ENCODE measurements at regions not wholly inside any gene's neighbourhood (a gene's known extent, or its start where the extent isn't known, plus 50 kb on each side); places are given as distances from the start of the nearest gene placed in this dataset.
"Not testable (repeated sequence)": the region's sequence is repeated elsewhere in the genome, so short reads cannot be mapped to it uniquely, and the experiment has no call there.

DNA sequence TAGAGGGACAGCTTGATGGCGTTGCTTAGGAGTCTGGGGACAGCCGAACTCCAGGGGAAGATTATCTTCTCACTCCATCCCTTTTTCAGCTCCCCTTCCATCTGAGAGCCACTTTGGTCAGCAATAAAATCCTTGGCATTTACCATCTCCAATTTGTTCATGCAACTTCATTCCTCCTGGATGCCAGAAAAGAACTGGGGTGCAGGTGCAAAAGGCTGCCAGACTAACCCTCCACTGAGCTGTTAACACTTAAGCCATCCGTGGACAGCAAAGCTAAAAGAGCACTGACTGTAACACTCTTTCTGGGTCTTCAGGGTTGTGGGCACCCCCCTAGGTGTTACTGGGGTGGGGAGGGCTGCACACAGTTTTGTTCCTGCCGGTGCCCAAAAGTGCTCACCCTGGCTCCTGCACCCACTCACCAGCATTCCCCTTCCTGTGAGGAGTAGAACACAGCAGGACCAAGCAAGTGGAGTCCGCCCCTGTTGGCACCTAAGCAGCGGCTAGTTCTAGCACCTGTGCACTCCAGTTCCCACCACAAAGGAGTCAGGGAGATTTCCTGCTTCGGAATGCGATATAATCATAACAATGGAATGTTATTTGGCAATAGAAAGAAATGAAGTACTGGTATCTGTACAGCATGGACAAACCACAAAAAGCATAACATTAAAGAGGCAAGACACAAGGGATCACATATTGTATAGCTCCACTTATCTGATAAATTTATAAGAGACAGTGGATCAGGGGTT lies 95.1 kb downstream of the NPY start:
- no peak for DNase-seq
- Mint-ChIP-seq H3K27ac (no peak overlapping the region), H3K36me3 (ENCODE audit: low read depth) (no peaks in the 10 kb centered on the region), H3K4me1 (peaks cover 2% of the 10 kb centered on the region), H3K4me3 (no peak overlapping the region), H3K27me3 (peaks cover 38% of the 10 kb centered on the region)
- no peak for ATAC-seq
- H3K9me3 ChIP-seq (ENCODE audit: control insufficient read depth, low read length, poor library complexity, severe bottlenecking), result no peaks in the 10 kb centered on the region

DNA sequence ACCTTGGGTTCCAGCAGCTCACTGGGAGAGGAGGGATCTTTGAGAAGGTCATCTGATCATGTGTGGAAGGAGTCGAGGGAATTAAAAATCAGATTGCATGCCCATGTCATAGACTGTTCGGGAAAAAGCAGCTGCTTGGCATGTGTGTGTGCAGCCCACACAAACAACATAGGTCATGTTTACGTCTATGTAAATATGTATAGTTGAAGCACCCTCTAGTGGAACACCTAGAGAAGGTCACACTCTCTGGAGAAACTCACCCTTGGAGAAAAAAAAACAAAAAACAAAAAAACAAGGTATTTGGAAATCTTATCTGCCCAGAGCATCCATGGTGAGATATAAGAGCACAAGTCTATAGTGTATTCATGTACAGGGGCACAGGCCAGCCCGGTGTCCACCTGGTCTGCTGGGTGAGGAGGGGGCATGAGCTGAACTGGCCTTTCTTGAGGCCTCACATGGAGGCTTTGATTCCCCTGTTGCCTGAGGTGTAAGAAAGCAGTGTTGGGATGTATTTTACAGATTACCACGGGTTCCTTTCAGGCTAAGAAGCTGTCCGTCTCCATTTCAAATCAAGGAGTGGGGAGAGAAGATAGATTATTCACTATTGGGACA lies 98.0 kb downstream of the NPY start:
- H3K4me1 Mint-ChIP-seq, result peaks cover 2% of the 10 kb centered on the region
- H3K27me3 Mint-ChIP-seq, result peaks cover 24% of the 10 kb centered on the region
- no peak for DNase-seq
- H3K9me3 ChIP-seq (ENCODE audit: control insufficient read depth, low read length, poor library complexity, severe bottlenecking), result no peaks in the 10 kb centered on the region
- no peak overlapping the region for H3K4me3 Mint-ChIP-seq
- H3K36me3 Mint-ChIP-seq (ENCODE audit: low read depth), result no peaks in the 10 kb centered on the region
- ATAC-seq, result no peak
- no peak overlapping the region for H3K27ac Mint-ChIP-seq

DNA sequence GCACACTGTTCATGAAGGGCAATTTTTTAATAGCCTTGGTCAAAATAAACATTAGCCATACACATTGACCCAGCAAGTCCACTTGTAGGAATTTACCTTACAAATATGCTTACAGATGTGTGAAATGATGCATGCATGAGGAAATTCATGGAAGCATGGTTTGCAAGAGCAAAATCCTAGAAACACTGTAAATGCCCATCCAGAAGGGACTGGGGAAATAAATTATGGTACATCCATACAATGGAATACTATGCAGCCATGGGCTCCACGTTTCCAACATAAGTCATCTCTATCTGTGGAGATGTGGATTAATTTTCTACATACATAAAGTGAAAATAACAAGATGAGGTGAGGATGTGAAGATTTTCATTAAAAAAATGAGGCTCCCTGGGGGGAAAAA lies 99.1 kb downstream of the NPY start:
- H3K4me1 Mint-ChIP-seq, result peaks cover 2% of the 10 kb centered on the region
- no peaks in the 10 kb centered on the region for H3K36me3 Mint-ChIP-seq (ENCODE audit: low read depth)

DNA sequence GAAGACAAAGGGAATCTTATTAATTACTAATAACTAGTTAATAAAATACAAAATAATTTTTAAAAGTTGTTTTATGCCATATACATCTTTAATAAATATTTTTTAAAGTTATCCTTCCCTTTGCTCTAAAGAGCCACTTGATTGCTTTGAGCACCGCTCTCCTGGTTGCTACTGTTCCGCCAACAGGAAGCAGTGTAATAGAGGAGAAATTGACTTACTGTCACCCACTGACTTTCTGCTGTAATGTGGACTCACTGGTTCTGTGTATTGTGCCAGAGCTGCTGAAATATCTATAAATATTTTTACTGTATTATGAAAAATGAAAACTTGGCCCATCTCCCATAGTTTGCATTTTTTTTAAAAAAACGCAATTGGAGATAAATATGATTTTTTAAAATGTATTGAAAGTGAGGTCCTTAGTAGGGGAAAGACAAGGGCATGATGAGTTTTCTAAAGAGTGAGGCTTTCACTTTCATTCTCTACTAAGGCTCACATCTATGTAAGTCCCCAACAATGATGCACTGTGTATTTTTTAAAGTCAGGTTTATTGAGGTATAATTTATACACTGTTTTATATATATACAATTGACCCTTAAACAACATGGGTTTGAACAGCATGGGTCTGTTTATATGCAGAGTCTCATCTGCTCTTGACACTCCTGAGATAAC lies 100.5 kb downstream of the NPY start:
- no peaks in the 10 kb centered on the region for H3K9me3 ChIP-seq (ENCODE audit: control insufficient read depth, low read length, poor library complexity, severe bottlenecking)
- Mint-ChIP-seq H3K4me1 (peaks cover 2% of the 10 kb centered on the region), H3K4me3 (no peak overlapping the region), H3K27ac (no peak overlapping the region), H3K36me3 (ENCODE audit: low read depth) (no peaks in the 10 kb centered on the region), H3K27me3 (peaks cover 24% of the 10 kb centered on the region)
- ATAC-seq (no peak), DNase-seq (no peak)

More for the DNA sequence above, 99.1 kb downstream of the NPY start:
- H3K9me3 ChIP-seq (ENCODE audit: control insufficient read depth, low read length, poor library complexity, severe bottlenecking), result no peaks in the 10 kb centered on the region
- no peak for DNase-seq
- Mint-ChIP-seq H3K27ac (no peak overlapping the region), H3K4me3 (no peak overlapping the region), H3K27me3 (peaks cover 28% of the 10 kb centered on the region)
- ATAC-seq, result no peak

DNA sequence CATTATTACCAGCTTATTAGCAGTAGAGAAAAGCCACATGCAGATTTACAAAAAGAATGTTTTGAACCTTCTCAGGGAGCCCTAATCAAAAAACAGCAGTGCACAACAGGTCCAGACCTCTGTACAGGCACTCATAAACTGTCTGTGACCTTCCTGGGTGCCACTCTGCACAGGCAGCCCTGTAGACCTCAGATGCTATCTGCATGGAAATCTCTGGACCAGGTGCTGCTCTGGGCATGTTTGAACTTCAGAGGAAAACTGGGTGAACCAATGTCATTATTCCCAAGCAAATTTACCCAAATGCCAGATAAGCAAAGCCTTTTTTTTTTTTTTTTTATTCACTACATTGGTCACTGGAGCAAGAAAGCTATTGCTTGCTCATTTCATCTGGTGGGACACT lies 104.2 kb downstream of the NPY start:
- no peaks in the 10 kb centered on the region for H3K4me1 Mint-ChIP-seq
- H3K27me3 Mint-ChIP-seq, result peaks cover 10% of the 10 kb centered on the region
- H3K36me3 Mint-ChIP-seq (ENCODE audit: low read depth), result peaks cover 3% of the 10 kb centered on the region
- no peak for DNase-seq
- H3K9me3 ChIP-seq (ENCODE audit: control insufficient read depth, low read length, poor library complexity, severe bottlenecking), result no peaks in the 10 kb centered on the region
- no peak for ATAC-seq
- no peak overlapping the region for H3K4me3 Mint-ChIP-seq
- H3K27ac Mint-ChIP-seq, result no peak overlapping the region

DNA sequence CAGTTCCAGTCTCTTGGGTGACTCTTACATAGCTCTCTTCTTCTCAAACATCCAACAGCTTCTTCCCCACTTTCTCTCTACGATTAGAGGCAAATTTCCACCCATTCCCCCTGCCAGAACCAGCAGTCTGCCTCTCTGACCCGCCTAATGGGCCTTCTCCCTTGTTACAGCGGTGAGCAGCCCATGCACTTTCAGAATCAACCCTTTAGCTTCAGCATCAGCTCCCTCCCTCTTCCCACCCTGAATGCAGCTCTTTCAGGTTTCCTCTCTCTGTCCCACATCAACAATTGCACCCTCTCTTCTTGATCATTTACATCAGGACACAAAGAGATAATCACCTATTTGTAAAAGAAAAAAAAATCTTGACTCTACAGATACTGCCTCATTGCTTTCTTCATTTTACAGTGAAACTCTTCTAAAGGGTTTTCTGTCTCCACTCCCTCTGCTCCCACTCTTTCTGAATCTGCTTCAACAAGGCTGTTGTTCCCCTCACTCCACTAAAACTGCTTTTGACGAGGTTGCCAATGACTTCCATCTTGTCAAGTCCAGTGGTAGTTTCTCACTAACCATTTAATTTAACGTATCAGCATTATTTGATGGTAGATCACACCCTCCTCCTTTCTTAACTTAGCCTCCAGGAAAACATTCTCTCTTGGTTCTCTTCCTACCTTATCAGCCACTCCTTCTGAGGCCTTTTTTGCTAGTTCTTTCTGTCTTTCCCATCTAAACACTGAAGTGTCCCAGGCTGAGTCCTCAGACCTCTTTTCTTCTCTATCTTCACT lies 106.6 kb downstream of the NPY start:
- Mint-ChIP-seq H3K36me3 (ENCODE audit: low read depth) (peaks cover 3% of the 10 kb centered on the region), H3K27me3 (peaks cover 10% of the 10 kb centered on the region), H3K27ac (no peak overlapping the region), H3K4me3 (no peak overlapping the region), H3K4me1 (no peaks in the 10 kb centered on the region)
- no peak for ATAC-seq
- no peaks in the 10 kb centered on the region for H3K9me3 ChIP-seq (ENCODE audit: control insufficient read depth, low read length, poor library complexity, severe bottlenecking)
- DNase-seq, result no peak

DNA sequence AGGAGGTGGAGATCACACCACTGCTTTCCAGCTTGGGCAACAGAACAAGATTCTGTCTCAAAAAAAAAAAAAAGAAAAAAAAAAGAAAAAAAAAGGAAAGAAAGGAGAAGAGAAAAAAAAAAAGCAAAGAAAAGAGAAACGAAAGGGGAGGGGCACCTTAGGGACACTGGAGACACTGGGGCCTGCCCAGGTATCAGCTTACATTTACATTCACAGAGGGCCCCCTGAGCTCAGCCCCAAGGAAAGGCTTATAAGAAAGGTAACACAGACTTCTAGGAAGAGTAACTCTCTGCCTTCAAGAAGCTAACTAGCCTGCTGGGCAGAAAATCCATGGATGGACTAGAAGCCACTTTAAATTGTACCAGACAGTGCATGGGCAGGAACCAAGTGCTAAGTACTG lies 108.8 kb downstream of the NPY start:
- Mint-ChIP-seq H3K4me3 (no peak overlapping the region), H3K27me3 (peaks cover 20% of the 10 kb centered on the region), H3K4me1 (peaks cover 4% of the 10 kb centered on the region), H3K27ac (no peak overlapping the region), H3K36me3 (ENCODE audit: low read depth) (peaks cover 3% of the 10 kb centered on the region)
- no peaks in the 10 kb centered on the region for H3K9me3 ChIP-seq (ENCODE audit: control insufficient read depth, low read length, poor library complexity, severe bottlenecking)
- DNase-seq (no peak), ATAC-seq (no peak)

DNA sequence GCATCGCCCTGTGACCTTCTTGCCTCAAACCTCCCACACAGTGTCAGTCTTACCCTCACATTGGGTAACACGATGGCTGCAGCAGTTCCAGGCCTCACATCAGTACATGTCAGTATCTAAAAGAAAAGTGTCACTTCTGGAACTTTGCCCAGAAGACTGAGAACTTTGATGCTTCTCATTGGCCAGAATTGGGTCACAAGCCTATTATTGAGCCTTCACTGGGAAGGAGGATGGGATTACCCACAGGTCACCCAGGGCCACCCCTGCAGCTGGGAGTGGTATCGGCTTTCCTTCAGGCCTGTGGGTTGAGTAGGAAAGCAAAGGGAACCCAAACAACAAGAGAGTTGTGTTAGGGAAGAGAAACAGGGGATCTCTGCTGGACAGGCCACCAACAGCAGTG lies 111.5 kb downstream of the NPY start:
- no peak overlapping the region for H3K4me3 Mint-ChIP-seq
- H3K4me1 Mint-ChIP-seq, result peaks cover 4% of the 10 kb centered on the region
- H3K27ac Mint-ChIP-seq, result no peak overlapping the region
- peaks cover 25% of the 10 kb centered on the region for H3K27me3 Mint-ChIP-seq
- H3K36me3 Mint-ChIP-seq (ENCODE audit: low read depth), result peaks cover 3% of the 10 kb centered on the region
- no peak for DNase-seq
- no peaks in the 10 kb centered on the region for H3K9me3 ChIP-seq (ENCODE audit: control insufficient read depth, low read length, poor library complexity, severe bottlenecking)
- no peak for ATAC-seq

DNA sequence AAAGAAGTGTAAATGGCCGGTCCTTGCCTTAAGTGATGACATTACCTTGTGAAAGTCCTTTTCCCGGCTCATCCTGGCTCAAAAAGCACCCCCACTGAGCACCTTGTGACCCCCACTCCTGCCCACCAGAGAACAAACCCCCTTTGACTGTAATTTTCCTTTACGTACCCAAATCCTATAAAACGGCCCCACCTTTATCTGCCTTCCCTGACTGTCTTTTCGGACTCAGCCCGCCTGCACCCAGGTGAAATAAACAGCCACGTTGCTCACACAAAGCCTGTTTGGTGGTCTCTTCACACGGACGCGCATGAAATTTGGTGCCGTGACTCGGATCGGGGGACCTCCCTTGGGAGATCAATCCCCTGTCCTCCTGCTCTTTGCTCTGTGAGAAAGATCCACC lies 112.4 kb downstream of the NPY start:
- not testable (repeated sequence) for H3K27ac Mint-ChIP-seq; H3K36me3 Mint-ChIP-seq (ENCODE audit: low read depth); DNase-seq; H3K4me1 Mint-ChIP-seq; ATAC-seq; H3K9me3 ChIP-seq (ENCODE audit: control insufficient read depth, low read length, poor library complexity, severe bottlenecking); H3K4me3 Mint-ChIP-seq
- H3K27me3 Mint-ChIP-seq, result peaks cover 25% of the 10 kb centered on the region

DNA sequence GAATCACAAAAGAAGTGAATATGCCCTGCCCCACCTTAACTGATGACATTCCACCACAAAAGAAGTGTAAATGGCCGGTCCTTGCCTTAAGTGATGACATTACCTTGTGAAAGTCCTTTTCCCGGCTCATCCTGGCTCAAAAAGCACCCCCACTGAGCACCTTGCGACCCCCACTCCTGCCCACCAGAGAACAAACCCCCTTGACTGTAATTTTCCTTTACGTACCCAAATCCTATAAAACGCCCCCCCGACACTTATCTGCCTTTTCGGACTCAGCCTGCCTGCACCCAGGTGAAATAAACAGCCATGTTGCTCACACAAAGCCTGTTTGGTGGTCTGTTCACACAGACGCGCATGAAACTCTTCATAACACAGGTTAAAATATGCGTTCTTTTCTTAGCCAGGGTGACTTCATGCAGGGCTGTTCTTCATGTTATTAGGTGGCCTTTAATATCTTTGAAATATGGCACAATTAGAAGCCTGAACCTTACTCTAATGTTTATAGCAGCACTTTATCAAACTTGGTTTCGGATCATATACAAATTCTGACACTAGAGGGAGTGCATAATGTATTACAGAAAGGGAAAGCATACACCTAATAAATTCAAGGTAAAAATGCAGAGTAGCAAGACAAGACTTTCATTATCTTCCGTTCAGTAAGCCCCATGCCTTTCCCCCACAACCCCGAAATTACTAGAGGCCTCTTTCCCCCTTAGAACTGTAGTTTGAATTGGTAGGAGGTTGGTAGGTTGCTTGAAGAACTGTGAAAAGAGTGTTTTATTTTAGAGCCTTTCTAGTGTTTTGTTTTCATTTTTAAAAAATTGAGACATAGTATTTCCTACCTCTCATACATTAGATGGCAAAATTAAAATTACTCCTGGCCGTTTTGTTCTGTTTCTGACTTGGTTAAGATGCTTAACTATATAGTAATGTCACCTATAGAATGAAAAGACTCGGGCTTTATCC lies 117.9 kb downstream of the NPY start:
- no peak for ATAC-seq
- H3K27me3 Mint-ChIP-seq, result peaks cover 30% of the 10 kb centered on the region

DNA sequence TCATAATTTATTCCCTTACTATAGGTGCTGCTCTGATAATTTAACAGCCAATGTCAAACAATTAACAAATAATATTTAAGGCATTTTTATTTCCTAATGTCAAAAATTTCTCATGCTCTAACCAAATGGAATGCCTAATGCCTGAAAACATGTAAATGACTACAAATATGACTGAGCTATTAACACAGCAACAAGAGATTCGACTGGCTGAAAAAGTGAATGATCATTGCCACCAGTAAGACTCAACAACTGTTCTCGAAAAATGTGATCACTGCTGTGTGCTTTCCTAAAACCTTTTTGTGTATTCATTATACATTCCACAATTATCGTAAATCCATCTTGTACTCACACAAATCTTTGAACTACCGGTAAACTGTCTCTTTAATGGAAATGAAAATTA lies 118.7 kb downstream of the NPY start:
- DNase-seq, result no peak

More for the DNA sequence above, 117.9 kb downstream of the NPY start:
- no peaks in the 10 kb centered on the region for H3K9me3 ChIP-seq (ENCODE audit: control insufficient read depth, low read length, poor library complexity, severe bottlenecking)
- H3K4me3 Mint-ChIP-seq, result no peak overlapping the region
- DNase-seq, result no peak
- no peaks in the 10 kb centered on the region for H3K36me3 Mint-ChIP-seq (ENCODE audit: low read depth)
- H3K27ac Mint-ChIP-seq, result no peak overlapping the region
- H3K4me1 Mint-ChIP-seq, result peaks cover 10% of the 10 kb centered on the region

DNA sequence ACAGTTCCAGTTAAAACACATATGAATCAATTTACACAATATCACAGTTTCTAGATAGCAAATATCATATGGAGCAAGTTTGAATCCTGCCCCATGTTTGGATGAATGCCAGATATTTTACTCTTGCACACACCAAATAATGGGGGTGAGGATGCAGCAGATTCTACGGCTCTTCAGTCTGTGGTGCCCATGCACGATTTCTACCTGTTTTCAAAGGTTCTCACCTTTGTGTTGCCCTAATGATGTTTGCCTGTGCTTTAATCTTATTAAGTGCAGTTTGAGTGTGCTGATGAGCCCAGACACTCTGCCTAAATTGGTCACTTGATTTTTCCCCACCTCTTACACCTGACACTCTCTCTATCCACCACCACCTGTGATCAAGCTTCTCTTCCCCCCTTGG lies 119.6 kb downstream of the NPY start:
- H3K9me3 ChIP-seq (ENCODE audit: control insufficient read depth, low read length, poor library complexity, severe bottlenecking), result no peaks in the 10 kb centered on the region
- H3K4me1 Mint-ChIP-seq, result peaks cover 6% of the 10 kb centered on the region
- no peak overlapping the region for H3K4me3 Mint-ChIP-seq
- ATAC-seq (no peak), DNase-seq (no peak)
- peaks cover 28% of the 10 kb centered on the region for H3K27me3 Mint-ChIP-seq
- H3K27ac Mint-ChIP-seq, result no peak overlapping the region
- H3K36me3 Mint-ChIP-seq (ENCODE audit: low read depth), result no peaks in the 10 kb centered on the region

More for the DNA sequence above, 118.7 kb downstream of the NPY start:
- peaks cover 6% of the 10 kb centered on the region for H3K4me1 Mint-ChIP-seq
- no peaks in the 10 kb centered on the region for H3K36me3 Mint-ChIP-seq (ENCODE audit: low read depth)
- H3K27ac Mint-ChIP-seq, result no peak overlapping the region
- peak overlapping the region; percentile 12 for H3K4me3 Mint-ChIP-seq
- ATAC-seq, result no peak
- peaks cover 23% of the 10 kb centered on the region for H3K27me3 Mint-ChIP-seq
- no peaks in the 10 kb centered on the region for H3K9me3 ChIP-seq (ENCODE audit: control insufficient read depth, low read length, poor library complexity, severe bottlenecking)

All from T-helper 17 cell (primary cell).